ENCODE measurements at regions not wholly inside any gene's neighbourhood (a gene's known extent, or its start where the extent isn't known, plus 50 kb on each side); places are given as distances from the start of the nearest gene placed in this dataset.

GRCh38 chr11:35077709-35078469, 61.1 kb upstream of the CD44 start:
- H3K4me1 ChIP-seq (ENCODE audit: control insufficient read depth in 1 of 2, insufficient read depth in 2 of 2, low read length in 2 of 2): peaks cover 36 to 41% of the 10 kb centered on the region in 2 donors
- H3K36me3 ChIP-seq (replicated peaks in 1 of 2; ENCODE audit: control insufficient read depth in 1 of 2, insufficient read depth in 2 of 2, low read length in 2 of 2): no peaks in the 10 kb centered on the region
- Mint-ChIP-seq H3K9me3 (peaks cover 3 to 15% (median 10%) of the 10 kb centered on the region in 7 donors), H3K4me3 (peak overlapping the region in 1 of 2 donors; percentile 57), H3K4me1 (peaks cover 53% of the 10 kb centered on the region), H3K36me3 (peaks cover 6 to 16% of the 10 kb centered on the region in 2 donors), H3K27ac (peak overlapping the region; percentile 85 to 98 (median 94)), H3K27me3 (ENCODE audit: low read depth in 3 of 3) (no peaks in the 10 kb centered on the region)
- H3K27me3 ChIP-seq (ENCODE audit: control insufficient read depth in 2 of 2, insufficient read depth in 2 of 2, low read length in 2 of 2): no peaks in the 10 kb centered on the region
- peak overlapping the region; percentile 37 to 84 for H3K27ac ChIP-seq (ENCODE audit: low read depth in 1 of 2, low read length in 2 of 2)
- no peaks in the 10 kb centered on the region for H3K9me3 ChIP-seq (replicated peaks in 1 of 2; ENCODE audit: control insufficient read depth in 1 of 2, insufficient read depth in 1 of 2, low read length in 2 of 2)
- WGBS (ENCODE audit: insufficient coverage): no CpG with 5 or more reads among the region's 5 CpGs
- no peak overlapping the region for H3K4me3 ChIP-seq (replicated peaks in 1 of 3; ENCODE audit: low read depth in 2 of 3, low read length in 3 of 3)
- no peaks in the 10 kb centered on the region for H4K20me1 ChIP-seq (ENCODE audit: insufficient read depth, low read length)
- H3K79me2 ChIP-seq (ENCODE audit: insufficient read depth, low read length): no peaks in the 10 kb centered on the region
- H2AFZ ChIP-seq (ENCODE audit: insufficient read depth, low read depth, low read length, poor library complexity, severe bottlenecking): no peak overlapping the region
- peak overlapping the region; percentile 20 for H3K4me2 ChIP-seq (replicated peaks; ENCODE audit: extremely low read depth, low read length, poor library complexity, severe bottlenecking)
- intact Hi-C loops (cut with micrococcal nuclease): no loop called here
- peak overlapping the region; percentile 45 for H3K9ac ChIP-seq (ENCODE audit: insufficient read depth, low read length, poor library complexity, severe bottlenecking)
- no peak for TF ChIP-seq CTCF (IDR thresholded peaks at IDR 0.05)
- DNase-seq: peak; percentile 89 to 99 (median 96)

- Histone ChIP-seq H3K27ac (ENCODE audit: low read depth in 1 of 2, low read length in 2 of 2) (peak overlapping the region; percentile 37 to 84), H3K9me3 (replicated peaks in 1 of 2; ENCODE audit: control insufficient read depth in 1 of 2, insufficient read depth in 1 of 2, low read length in 2 of 2) (no peaks in the 10 kb centered on the region), H2AFZ (ENCODE audit: insufficient read depth, low read depth, low read length, poor library complexity, severe bottlenecking) (no peak overlapping the region), H4K20me1 (ENCODE audit: insufficient read depth, low read length) (no peaks in the 10 kb centered on the region), H3K36me3 (replicated peaks in 1 of 2; ENCODE audit: control insufficient read depth in 1 of 2, insufficient read depth in 2 of 2, low read length in 2 of 2) (no peaks in the 10 kb centered on the region), H3K4me3 (replicated peaks in 1 of 3; ENCODE audit: low read depth in 2 of 3, low read length in 3 of 3) (no peak overlapping the region), H3K4me1 (ENCODE audit: control insufficient read depth in 1 of 2, insufficient read depth in 2 of 2, low read length in 2 of 2) (peaks cover 41 to 46% of the 10 kb centered on the region in 2 donors), H3K4me2 (replicated peaks; ENCODE audit: extremely low read depth, low read length, poor library complexity, severe bottlenecking) (no peak overlapping the region), H3K9ac (ENCODE audit: insufficient read depth, low read length, poor library complexity, severe bottlenecking) (peak overlapping the region; percentile 45), H3K27me3 (ENCODE audit: control insufficient read depth in 2 of 2, insufficient read depth in 2 of 2, low read length in 2 of 2) (no peaks in the 10 kb centered on the region), H3K79me2 (ENCODE audit: insufficient read depth, low read length) (no peaks in the 10 kb centered on the region)
- H3K36me3 Mint-ChIP-seq: peaks cover 6 to 16% of the 10 kb centered on the region in 2 donors
- peaks cover 58% of the 10 kb centered on the region for H3K4me1 Mint-ChIP-seq
- intact Hi-C loops (cut with micrococcal nuclease): no loop called here
- DNase-seq: peak in 2 of 3 donors; percentile 51 to 55
- H3K27me3 Mint-ChIP-seq (ENCODE audit: low read depth in 3 of 3): no peaks in the 10 kb centered on the region
- WGBS (ENCODE audit: insufficient coverage): no CpG with 5 or more reads among the region's 1 CpG
- no peak for TF ChIP-seq CTCF (IDR thresholded peaks at IDR 0.05)
- H3K4me3 Mint-ChIP-seq: no peak overlapping the region
- H3K9me3 Mint-ChIP-seq: peaks cover 3 to 12% (median 10%) of the 10 kb centered on the region in 7 donors
- H3K27ac Mint-ChIP-seq: peak overlapping the region; percentile 85 to 97 (median 94)
These were observed 60.6 kb upstream of the CD44 start for GRCh38 chr11:35078470-35078735.

All from CD14-positive monocyte (primary cell).